ES-I3 (cell line): ENCODE measurements at regions not wholly inside any gene's neighbourhood (a gene's known extent, or its start where the extent isn't known, plus 50 kb on each side); places are given as distances from the start of the nearest gene placed in this dataset.
"Not testable (repeated sequence)": the region's sequence is repeated elsewhere in the genome, so short reads cannot be mapped to it uniquely, and the experiment has no call there.

ENCODE experiments used
- H3K36me3 ChIP-seq: 2 replicates; pipeline ENCODE4 v1.6.1; 2013; ENCODE audit warnings: mild to moderate bottlenecking, low read length, control low read depth, moderate library complexity; ENCODE audit not compliant: insufficient read depth
- H3K4me1 ChIP-seq: 2 replicates; pipeline ENCODE4 v1.6.1; 2013; ENCODE audit warnings: mild to moderate bottlenecking, control low read depth, low read length; ENCODE audit not compliant: insufficient read depth
- H3K9ac ChIP-seq: 2 replicates; pipeline ENCODE4 v1.6.1; 2013; ENCODE audit warnings: low read depth, mild to moderate bottlenecking, low read length, moderate library complexity
- H3K9me3 ChIP-seq: 2 replicates; pipeline ENCODE4 v1.6.1; 2013; ENCODE audit warnings: mild to moderate bottlenecking, low read length, moderate library complexity; ENCODE audit not compliant: control insufficient read depth, insufficient read depth

GRCh38 chrX:437661-438390, 51.1 kb upstream of the PPP2R3B start:
- no peak overlapping the region for H3K9ac ChIP-seq

GRCh38 chrX:439241-439640, 52.5 kb upstream of the PPP2R3B start:
- no peaks in the 10 kb centered on the region for H3K9me3 ChIP-seq
- no peaks in the 10 kb centered on the region; the same call in 1 of the 2 replicates for H3K4me1 ChIP-seq
- H3K36me3 ChIP-seq = no peaks in the 10 kb centered on the region
- no peak overlapping the region for H3K9ac ChIP-seq

More at GRCh38 chrX:437661-438390, 51.1 kb upstream of the PPP2R3B start:
- no peaks in the 10 kb centered on the region for H3K9me3 ChIP-seq
- no peaks in the 10 kb centered on the region; the same call in 1 of the 2 replicates for H3K4me1 ChIP-seq
- H3K36me3 ChIP-seq = no peaks in the 10 kb centered on the region

GRCh38 chrX:439719-440118, 53.0 kb upstream of the PPP2R3B start:
- Histone ChIP-seq H3K9ac (no peak overlapping the region), H3K9me3 (no peaks in the 10 kb centered on the region), H3K4me1 (no peaks in the 10 kb centered on the region; the same call in 1 of the 2 replicates), H3K36me3 (no peaks in the 10 kb centered on the region)

- H3K4me1 ChIP-seq = peaks cover 2% of the 10 kb centered on the region; the same call in 1 of the 2 replicates
- H3K9me3 ChIP-seq = no peaks in the 10 kb centered on the region
- H3K36me3 ChIP-seq = no peaks in the 10 kb centered on the region
- no peak overlapping the region for H3K9ac ChIP-seq
Measured at GRCh38 chrX:440636-441035, 53.9 kb upstream of the PPP2R3B start.

- H3K9ac ChIP-seq = no peak overlapping the region
- no peaks in the 10 kb centered on the region for H3K9me3 ChIP-seq
- 0 out of 2 replicates have a peak, but pooled peaks cover 4% of the 10 kb centered on the region for H3K4me1 ChIP-seq
- H3K36me3 ChIP-seq = no peaks in the 10 kb centered on the region
Measured at GRCh38 chrX:443536-444210, 57.0 kb upstream of the PPP2R3B start.

GRCh38 chrX:444305-444704, 57.6 kb upstream of the PPP2R3B start:
- Histone ChIP-seq H3K9me3 (no peaks in the 10 kb centered on the region), H3K4me1 (0 out of 2 replicates have a peak, but pooled peaks cover 7% of the 10 kb centered on the region), H3K9ac (no peak overlapping the region), H3K36me3 (no peaks in the 10 kb centered on the region)

GRCh38 chrX:445727-446126, 59.0 kb upstream of the PPP2R3B start:
- Histone ChIP-seq H3K4me1 (0 out of 2 replicates have a peak, but pooled peaks cover 7% of the 10 kb centered on the region), H3K36me3 (no peaks in the 10 kb centered on the region), H3K9ac (peak overlapping the region; percentile 7; the same call in 1 of the 2 replicates), H3K9me3 (no peaks in the 10 kb centered on the region)

- Histone ChIP-seq H3K4me1 (0 out of 2 replicates have a peak, but pooled peaks cover 7% of the 10 kb centered on the region), H3K9ac (peak overlapping the region; percentile 7; the same call in 1 of the 2 replicates), H3K9me3 (no peaks in the 10 kb centered on the region), H3K36me3 (no peaks in the 10 kb centered on the region)
Measured at GRCh38 chrX:446245-446644, 59.5 kb upstream of the PPP2R3B start.

- Histone ChIP-seq H3K9ac (no peak overlapping the region), H3K4me1 (0 out of 2 replicates have a peak, but pooled peaks cover 7% of the 10 kb centered on the region), H3K36me3 (no peaks in the 10 kb centered on the region), H3K9me3 (no peaks in the 10 kb centered on the region)
Measured at GRCh38 chrX:447052-447451, 60.3 kb upstream of the PPP2R3B start.

GRCh38 chrX:451750-452149, 65.0 kb upstream of the PPP2R3B start:
- not testable (repeated sequence) for H3K4me1 ChIP-seq, H3K9me3 ChIP-seq, H3K9ac ChIP-seq, H3K36me3 ChIP-seq

GRCh38 chrX:452598-452997, 65.9 kb upstream of the PPP2R3B start:
- H3K36me3 ChIP-seq = no peaks in the 10 kb centered on the region
- H3K9me3 ChIP-seq = no peaks in the 10 kb centered on the region
- no peak overlapping the region for H3K9ac ChIP-seq
- 0 out of 2 replicates have a peak, but pooled peaks cover 4% of the 10 kb centered on the region for H3K4me1 ChIP-seq

- not testable (repeated sequence) for H3K9ac ChIP-seq, H3K4me1 ChIP-seq, H3K36me3 ChIP-seq, H3K9me3 ChIP-seq
Measured at GRCh38 chrX:454514-454913, 67.8 kb upstream of the PPP2R3B start.

- no peak overlapping the region for H3K9ac ChIP-seq
- no peaks in the 10 kb centered on the region for H3K4me1 ChIP-seq
- H3K9me3 ChIP-seq = no peaks in the 10 kb centered on the region
- no peaks in the 10 kb centered on the region for H3K36me3 ChIP-seq
Measured at GRCh38 chrX:455199-455598, 68.5 kb upstream of the PPP2R3B start.

GRCh38 chrX:455673-456072, 69.0 kb upstream of the PPP2R3B start:
- no peak overlapping the region for H3K9ac ChIP-seq
- H3K9me3 ChIP-seq = no peaks in the 10 kb centered on the region
- no peaks in the 10 kb centered on the region for H3K36me3 ChIP-seq
- no peaks in the 10 kb centered on the region for H3K4me1 ChIP-seq

GRCh38 chrX:456146-456545, 69.4 kb upstream of the PPP2R3B start:
- Histone ChIP-seq H3K9me3 (no peaks in the 10 kb centered on the region), H3K36me3 (no peaks in the 10 kb centered on the region), H3K4me1 (no peaks in the 10 kb centered on the region), H3K9ac (no peak overlapping the region)
